Peyer's patch (tissue), 4 donors: ENCODE measurements at regions not wholly inside any gene's neighbourhood (a gene's known extent, or its start where the extent isn't known, plus 50 kb on each side); places are given as distances from the start of the nearest gene placed in this dataset.

Source experiments
- DNase-seq, 3 donors: peaks; one replicate each; pipeline ENCODE4 v3.0.0-alpha.2; 2017 to 2019
- H3K27ac ChIP-seq, 4 donors: fragments of 200-600 bp; sonication (generic); one replicate each; pipeline ENCODE4 v1.5.1; 2016 to 2019
- H3K27me3 ChIP-seq, 2 donors: fragments of 200-600 bp; sonication (generic); one replicate each; pipeline ENCODE4 v1.5.1; 2019
- H3K36me3 ChIP-seq, 3 donors: fragments of 200-600 bp; sonication (generic); one replicate each; pipeline ENCODE4 v1.5.1; 2016 to 2019
- H3K4me1 ChIP-seq, 4 donors: fragments of 200-600 bp; sonication (generic); one replicate each; pipeline ENCODE4 v1.5.1; 2016 to 2019
- H3K4me3 ChIP-seq, 4 donors: fragments of 200-600 bp; sonication (generic); 1 replicate in 3 of 4; 2 replicates in 1 of 4; pipeline ENCODE4 v1.5.1; 2016 to 2019; ENCODE audit warnings: mild to moderate bottlenecking in 1 of 4
- H3K9me3 ChIP-seq, 4 donors: fragments of 200-600 bp; sonication (generic); one replicate each; pipeline ENCODE4 v1.5.1; 2016 to 2019; ENCODE audit warnings: mild to moderate bottlenecking in 1 of 4
- CTCF ChIP-seq, 6 experiments: fragments of 450-650 bp in 4 of 6; fragments of 200-600 bp in 2 of 6; sonication (generic) in 1 of 6; IDR thresholded peaks; one replicate each; pipeline ENCODE4 v1.5.1; 2017 to 2019; ENCODE audit warnings: antibody characterized with exemption in 6 of 6, mild to moderate bottlenecking in 3 of 6, moderate library complexity in 1 of 6
- POLR2A ChIP-seq, 2 donors: fragments of 450-650 bp; IDR thresholded peaks; one replicate each; pipeline ENCODE4 v1.5.1; 2017; ENCODE audit warnings: antibody characterized with exemption in 2 of 2, mild to moderate bottlenecking in 2 of 2, moderate library complexity in 2 of 2

- H3K4me1 ChIP-seq, result peaks cover 0 to 25% (median 0%) of the 10 kb centered on the region in 4 donors
- no peak overlapping the region for H3K4me3 ChIP-seq
- no peaks in the 10 kb centered on the region for H3K36me3 ChIP-seq
- no peaks in the 10 kb centered on the region for H3K27me3 ChIP-seq
- H3K9me3 ChIP-seq, result no peaks in the 10 kb centered on the region
- peak overlapping the region in 1 of 4 donors; percentile 67 for H3K27ac ChIP-seq
- TF ChIP-seq POLR2A (IDR thresholded peaks at IDR 0.05) (no peak), CTCF (IDR thresholded peaks at IDR 0.05) (no peak)
- DNase-seq, result no peak
Measured at GRCh38 chr6:219019-219570, 73.2 kb upstream of the DUSP22 start.

GRCh38 chr6:219641-220198 lies 72.6 kb upstream of the DUSP22 start:
- peak in 2 of 3 donors; percentile 66 to 70 for DNase-seq
- TF ChIP-seq CTCF (IDR thresholded peaks at IDR 0.05) (no peak), POLR2A (IDR thresholded peaks at IDR 0.05) (no peak)
- Histone ChIP-seq H3K27me3 (no peaks in the 10 kb centered on the region), H3K9me3 (no peaks in the 10 kb centered on the region), H3K36me3 (no peaks in the 10 kb centered on the region), H3K27ac (peak overlapping the region in 1 of 4 donors; percentile 67), H3K4me1 (peaks cover 0 to 25% (median 0%) of the 10 kb centered on the region in 4 donors), H3K4me3 (no peak overlapping the region)

GRCh38 chr6:220312-220711 lies 72.0 kb upstream of the DUSP22 start:
- no peak for TF ChIP-seq POLR2A (IDR thresholded peaks at IDR 0.05)
- TF ChIP-seq CTCF (IDR thresholded peaks at IDR 0.05), result no peak
- Histone ChIP-seq H3K36me3 (no peaks in the 10 kb centered on the region), H3K4me1 (peaks cover 0 to 29% (median 0%) of the 10 kb centered on the region in 4 donors), H3K27me3 (no peaks in the 10 kb centered on the region), H3K4me3 (no peak overlapping the region), H3K27ac (no peak overlapping the region), H3K9me3 (no peaks in the 10 kb centered on the region)
- no peak for DNase-seq

GRCh38 chr6:220721-221475 lies 71.4 kb upstream of the DUSP22 start:
- DNase-seq, result no peak
- Histone ChIP-seq H3K36me3 (no peaks in the 10 kb centered on the region), H3K27ac (no peak overlapping the region), H3K4me3 (no peak overlapping the region), H3K9me3 (no peaks in the 10 kb centered on the region), H3K4me1 (peaks cover 0 to 30% (median 0%) of the 10 kb centered on the region in 4 donors), H3K27me3 (no peaks in the 10 kb centered on the region)
- TF ChIP-seq POLR2A (IDR thresholded peaks at IDR 0.05) (no peak), CTCF (IDR thresholded peaks at IDR 0.05) (no peak)

GRCh38 chr6:221531-222349 lies 70.5 kb upstream of the DUSP22 start:
- no peak for DNase-seq
- Histone ChIP-seq H3K36me3 (no peaks in the 10 kb centered on the region), H3K9me3 (no peaks in the 10 kb centered on the region), H3K4me3 (no peak overlapping the region), H3K27ac (no peak overlapping the region), H3K27me3 (no peaks in the 10 kb centered on the region), H3K4me1 (peaks cover 0 to 30% (median 0%) of the 10 kb centered on the region in 4 donors)
- TF ChIP-seq CTCF (IDR thresholded peaks at IDR 0.05), result no peak
- TF ChIP-seq POLR2A (IDR thresholded peaks at IDR 0.05), result no peak
